ENCODE measurements at regions not wholly inside any gene's neighbourhood (a gene's known extent, or its start where the extent isn't known, plus 50 kb on each side); places are given as distances from the start of the nearest gene placed in this dataset.

- no peak for DNase-seq
- H3K9me3 ChIP-seq (ENCODE audit: control insufficient read depth in 4 of 4, insufficient read depth in 3 of 4, low read length in 3 of 4): peaks cover 0 to 4% (median 0%) of the 10 kb centered on the region in 4 donors
- no peak overlapping the region for H3K27ac ChIP-seq (ENCODE audit: low read depth in 1 of 2, low read length in 1 of 2)
- ATAC-seq (ENCODE audit: insufficient read depth, low FRiP score): no peak
- H3K27me3 ChIP-seq (ENCODE audit: control insufficient read depth in 3 of 3, insufficient read depth in 3 of 3, low read length in 2 of 3): no peaks in the 10 kb centered on the region
- H3K4me1 ChIP-seq (ENCODE audit: control insufficient read depth in 5 of 5, insufficient read depth in 5 of 5, low read length in 5 of 5): no peaks in the 10 kb centered on the region
- no peaks in the 10 kb centered on the region for H3K36me3 ChIP-seq (ENCODE audit: control insufficient read depth in 4 of 4, insufficient read depth in 4 of 4, low read length in 4 of 4)
- WGBS, 2 donors: 88 to 89% methylated on average over 14 of the region's 14 CpGs
- TF ChIP-seq CTCF (IDR thresholded peaks at IDR 0.05; ENCODE audit: control extremely low read depth, extremely low read depth): no peak
- no peak overlapping the region for H3K4me3 ChIP-seq
- H3K9ac ChIP-seq (ENCODE audit: insufficient read depth in 1 of 2, low read length in 2 of 2): no peak overlapping the region
Observed at GRCh38 chr7:153004341-153004740, 244.8 kb downstream of the ACTR3B start.

- H3K4me3 ChIP-seq: no peak overlapping the region
- no peak overlapping the region for H3K9ac ChIP-seq (ENCODE audit: insufficient read depth in 1 of 2, low read length in 2 of 2)
- ATAC-seq (ENCODE audit: insufficient read depth, low FRiP score) (no peak), DNase-seq (peak in 1 of 3 donors; percentile 4)
- H3K9me3 ChIP-seq (ENCODE audit: control insufficient read depth in 4 of 4, insufficient read depth in 3 of 4, low read length in 3 of 4): peaks cover 0 to 4% (median 0%) of the 10 kb centered on the region in 4 donors
- WGBS, 2 donors: 53 to 73% methylated on average over 10 of the region's 10 CpGs
- H3K27me3 ChIP-seq (ENCODE audit: control insufficient read depth in 3 of 3, insufficient read depth in 3 of 3, low read length in 2 of 3): no peaks in the 10 kb centered on the region
- H3K36me3 ChIP-seq (ENCODE audit: control insufficient read depth in 4 of 4, insufficient read depth in 4 of 4, low read length in 4 of 4): no peaks in the 10 kb centered on the region
- H3K4me1 ChIP-seq (ENCODE audit: control insufficient read depth in 5 of 5, insufficient read depth in 5 of 5, low read length in 5 of 5): no peaks in the 10 kb centered on the region
- no peak overlapping the region for H3K27ac ChIP-seq (ENCODE audit: low read depth in 1 of 2, low read length in 1 of 2)
- no peak for TF ChIP-seq CTCF (IDR thresholded peaks at IDR 0.05; ENCODE audit: control extremely low read depth, extremely low read depth)
Observed at GRCh38 chr7:153005750-153006435, 246.3 kb downstream of the ACTR3B start.

GRCh38 chr7:153006452-153006851 lies 246.9 kb downstream of the ACTR3B start:
- peaks cover 0 to 4% (median 0%) of the 10 kb centered on the region in 4 donors for H3K9me3 ChIP-seq (ENCODE audit: control insufficient read depth in 4 of 4, insufficient read depth in 3 of 4, low read length in 3 of 4)
- no peak for TF ChIP-seq CTCF (IDR thresholded peaks at IDR 0.05; ENCODE audit: control extremely low read depth, extremely low read depth)
- H3K4me1 ChIP-seq (ENCODE audit: control insufficient read depth in 5 of 5, insufficient read depth in 5 of 5, low read length in 5 of 5): no peaks in the 10 kb centered on the region
- no peak overlapping the region for H3K27ac ChIP-seq (ENCODE audit: low read depth in 1 of 2, low read length in 1 of 2)
- H3K27me3 ChIP-seq (ENCODE audit: control insufficient read depth in 3 of 3, insufficient read depth in 3 of 3, low read length in 2 of 3): no peaks in the 10 kb centered on the region
- H3K9ac ChIP-seq (ENCODE audit: insufficient read depth in 1 of 2, low read length in 2 of 2): no peak overlapping the region
- no peak overlapping the region for H3K4me3 ChIP-seq
- no peak for ATAC-seq (ENCODE audit: insufficient read depth, low FRiP score)
- H3K36me3 ChIP-seq (ENCODE audit: control insufficient read depth in 4 of 4, insufficient read depth in 4 of 4, low read length in 4 of 4): no peaks in the 10 kb centered on the region
- WGBS, 2 donors: 93 to 98% methylated on average over 2 of the region's 2 CpGs
- DNase-seq: no peak

- Histone ChIP-seq H3K36me3 (ENCODE audit: control insufficient read depth in 4 of 4, insufficient read depth in 4 of 4, low read length in 4 of 4) (no peaks in the 10 kb centered on the region), H3K9ac (ENCODE audit: insufficient read depth in 1 of 2, low read length in 2 of 2) (no peak overlapping the region), H3K9me3 (ENCODE audit: control insufficient read depth in 4 of 4, insufficient read depth in 3 of 4, low read length in 3 of 4) (peaks cover 0 to 4% (median 0%) of the 10 kb centered on the region in 4 donors), H3K27me3 (ENCODE audit: control insufficient read depth in 3 of 3, insufficient read depth in 3 of 3, low read length in 2 of 3) (no peaks in the 10 kb centered on the region), H3K27ac (ENCODE audit: low read depth in 1 of 2, low read length in 1 of 2) (no peak overlapping the region), H3K4me1 (ENCODE audit: control insufficient read depth in 5 of 5, insufficient read depth in 5 of 5, low read length in 5 of 5) (no peaks in the 10 kb centered on the region), H3K4me3 (no peak overlapping the region)
- no peak for TF ChIP-seq CTCF (IDR thresholded peaks at IDR 0.05; ENCODE audit: control extremely low read depth, extremely low read depth)
- DNase-seq (no peak), ATAC-seq (ENCODE audit: insufficient read depth, low FRiP score) (no peak)
- 88 to 92% methylated on average over 8 of the region's 8 CpGs for WGBS, 2 donors
Observed at GRCh38 chr7:153006911-153007310, 247.4 kb downstream of the ACTR3B start.

Data from lung (tissue), 11 donors.